IMR-90 (cell line): ENCODE measurements at regions not wholly inside any gene's neighbourhood (a gene's known extent, or its start where the extent isn't known, plus 50 kb on each side); places are given as distances from the start of the nearest gene placed in this dataset.

Source experiments
- ATAC-seq: fragments of 200-7000 bp; cut with Tn5 transposase; 2 replicates; pipeline ENCODE4 v1.9.1; 2020; ENCODE audit warnings: low read depth, mild to moderate bottlenecking, moderate library complexity
- BruUV-seq: library from RNA; stranded (reverse); fragments of 400-500 nt; replicated peaks from 2 replicates; lab custom pipeline; 2021; lab: Mats Ljungman, UMichigan
- CTCF ChIA-PET: fragments of 300-600 bp; formaldehyde crosslinking; extraction: SDS; loops from one replicate; lab custom pipeline; 2021; ENCODE audit warnings: antibody characterized with exemption; lab: Yijun Ruan, JAX
- POLR2A ChIA-PET: fragments of 300-600 bp; sonication (Branson Sonifier 250); formaldehyde crosslinking; loops from one replicate; lab custom pipeline; 2022; ENCODE audit warnings: antibody characterized with exemption; ENCODE audit not compliant: unreplicated experiment; lab: Charles Lee
- DNase-seq: peaks from one replicate; pipeline ENCODE4 v3.0.0; 2013
- H2AFZ ChIP-seq: replicated peaks from 2 replicates; pipeline ENCODE3; 2013; ENCODE audit warnings: low read length, mild to moderate bottlenecking; ENCODE audit not compliant: poor library complexity
- H2AK5ac ChIP-seq: 2 replicates; pipeline ENCODE4 v1.6.1; 2013; ENCODE audit warnings: low read depth, low read length, inconsistent platforms
- H2AK9ac ChIP-seq: replicated peaks from 2 replicates; pipeline ENCODE3; 2013; ENCODE audit warnings: mild to moderate bottlenecking, low read depth, low read length, moderate library complexity; ENCODE audit not compliant: poor library complexity
- H2BK120ac ChIP-seq: 2 replicates; pipeline ENCODE4 v1.6.1; 2013; ENCODE audit warnings: low read depth, low read length, inconsistent platforms
- H2BK15ac ChIP-seq: 3 replicates; pipeline ENCODE4 v1.6.1; 2013; ENCODE audit warnings: low read depth, low read length, inconsistent platforms
- H2BK20ac ChIP-seq: 2 replicates; pipeline ENCODE4 v1.6.1; 2013; ENCODE audit warnings: low read depth, mild to moderate bottlenecking, inconsistent platforms, low read length, moderate library complexity
- H2BK5ac ChIP-seq: 2 replicates; pipeline ENCODE4 v1.6.1; 2013; ENCODE audit warnings: mild to moderate bottlenecking, low read depth, low read length, inconsistent platforms; ENCODE audit not compliant: poor library complexity, severe bottlenecking
- H3K14ac ChIP-seq: replicated peaks from 2 replicates; pipeline ENCODE4 v1.6.1; 2013; ENCODE audit warnings: low read depth, low read length, inconsistent platforms
- H3K18ac ChIP-seq: 2 replicates; pipeline ENCODE4 v1.6.1; 2013; ENCODE audit warnings: low read depth, low read length, control low read depth
- H3K23ac ChIP-seq: 2 replicates; pipeline ENCODE4 v1.6.1; 2013; ENCODE audit warnings: low read depth, low read length, inconsistent platforms
- H3K27ac ChIP-seq: 2 replicates; pipeline ENCODE4 v1.5.1; 2013; ENCODE audit warnings: mild to moderate bottlenecking, control low read depth, low read length; ENCODE audit not compliant: insufficient read depth
- H3K27me3 ChIP-seq: 2 replicates; pipeline ENCODE4 v1.6.1; 2013; ENCODE audit warnings: low read length; ENCODE audit not compliant: control insufficient read depth, insufficient read depth
- H3K36me3 ChIP-seq: 2 replicates; pipeline ENCODE4 v1.6.1; 2013; ENCODE audit warnings: low read length, mixed read lengths; ENCODE audit not compliant: control insufficient read depth, insufficient read depth
- H3K4ac ChIP-seq: 2 replicates; pipeline ENCODE4 v1.6.1; 2013; ENCODE audit warnings: low read depth, low read length, inconsistent platforms
- H3K4me1 ChIP-seq: 2 replicates; pipeline ENCODE4 v1.6.1; 2013; ENCODE audit warnings: low read length, mixed read lengths; ENCODE audit not compliant: control insufficient read depth, insufficient read depth
- H3K4me2 ChIP-seq: 2 replicates; pipeline ENCODE4 v1.6.1; 2013; ENCODE audit warnings: low read depth, mild to moderate bottlenecking, control low read depth, low read length, moderate library complexity
- H3K4me3 ChIP-seq: 2 replicates; pipeline ENCODE4 v1.5.1; 2013; ENCODE audit warnings: low read depth, mild to moderate bottlenecking, control low read depth, low read length, moderate library complexity; ENCODE audit not compliant: insufficient read depth
- H3K56ac ChIP-seq: 2 replicates; pipeline ENCODE4 v1.6.1; 2013; ENCODE audit warnings: low read length, inconsistent platforms; ENCODE audit not compliant: insufficient read depth; ENCODE audit errors: extremely low read depth
- H3K79me1 ChIP-seq, 2 experiments: 2 replicates each; pipeline ENCODE4 v1.6.1; 2013; ENCODE audit warnings: low read length in 2 of 2, inconsistent platforms in 1 of 2, low read depth in 1 of 2
- H3K9ac ChIP-seq: 2 replicates; pipeline ENCODE4 v1.6.1; 2013; ENCODE audit warnings: low read depth, low read length, control low read depth
- H3K9me1 ChIP-seq: 2 replicates; pipeline ENCODE4 v1.6.1; 2013; ENCODE audit warnings: low read length, inconsistent platforms; ENCODE audit not compliant: insufficient read depth
- H3K9me3 ChIP-seq: 2 replicates; pipeline ENCODE4 v1.6.1; 2013; ENCODE audit warnings: low read length; ENCODE audit not compliant: control insufficient read depth, insufficient read depth
- H4K20me1 ChIP-seq: 2 replicates; pipeline ENCODE4 v1.6.1; 2013; ENCODE audit warnings: low read length, inconsistent platforms; ENCODE audit not compliant: insufficient read depth
- H4K5ac ChIP-seq: 2 replicates; pipeline ENCODE4 v1.6.1; 2013; ENCODE audit warnings: mild to moderate bottlenecking, low read depth, low read length, control low read depth
- H4K8ac ChIP-seq, 2 experiments: 2 replicates each; pipeline ENCODE4 v1.6.1; 2013; ENCODE audit warnings: low read depth in 2 of 2, low read length in 2 of 2, control low read depth in 1 of 2, inconsistent platforms in 1 of 2
- H4K91ac ChIP-seq: 2 replicates; pipeline ENCODE4 v1.6.1; 2013; ENCODE audit warnings: low read depth, low read length, inconsistent platforms; ENCODE audit not compliant: insufficient read depth
- CHD1 ChIP-seq: IDR thresholded peaks from 2 replicates; pipeline ENCODE4 v1.6.1; 2012; ENCODE audit warnings: low read depth, low read length, improper control_type of control experiment
- CTCF ChIP-seq: conservative IDR thresholded peaks from 2 replicates; pipeline ENCODE4 v1.5.1; 2012; ENCODE audit warnings: mild to moderate bottlenecking, low read depth, low read length, improper control_type of control experiment
- NFE2L2 ChIP-seq: fragments of 150-350 bp; IDR thresholded peaks from 2 replicates; pipeline ENCODE4 v1.6.1; 2016; ENCODE audit warnings: low read depth, mild to moderate bottlenecking, low read length
- RAD21 ChIP-seq: IDR thresholded peaks from 2 replicates; pipeline ENCODE4 v1.6.1; 2012; ENCODE audit warnings: low read length, improper control_type of control experiment
- SMC3 ChIP-seq: fragments of 150-350 bp; IDR thresholded peaks from 2 replicates; pipeline ENCODE4 v1.6.1; 2016; ENCODE audit warnings: low read depth, mild to moderate bottlenecking, antibody characterized with exemption, low read length, moderate library complexity
- WGBS, 2 experiments: methylation state at CpG; one replicate each; pipeline versions ENCODE4 v1.1.5 to v1.1.7; 2013; ENCODE audit warnings: missing lambda C conversion rate in 2 of 2; ENCODE audit not compliant: insufficient read length in 1 of 2; ENCODE audit errors: extremely low coverage in 2 of 2; 5-methylcytosine and 5-hydroxymethylcytosine counted together
- dilution Hi-C: fragments of 300-500 bp; cut with HindIII; formaldehyde crosslinking; loops from one replicate; pipeline ENCODE4 v1.14.3; 2018; ENCODE audit warnings: low sequenced_read_pairs; ENCODE audit not compliant: unreplicated experiment
- in situ Hi-C: fragments of 300-500 bp; cut with MboI; formaldehyde crosslinking; loops from 3 replicates; pipeline ENCODE4 v1.14.3; 2019; ENCODE audit warnings: low sequenced_read_pairs, inconsistent platforms, mixed read lengths
- intact Hi-C: fragments of 100-400 bp; cut with micrococcal nuclease; formaldehyde crosslinking; loops from 2 replicates; pipeline ENCODE4 v1.10.0; 2022
- TF ChIP-seq, protein P1 (sequence below): fragments of 150-350 bp; IDR thresholded peaks from 2 replicates; pipeline ENCODE4 v1.6.1; 2016; ENCODE audit warnings: low read depth, mild to moderate bottlenecking, low read length, moderate library complexity, borderline replicate concordance

GRCh38 chr1:90459570-90459969 is 257.5 kb downstream of the BARHL2 start:
- TF ChIP-seq CHD1: no peak
- no peak for TF ChIP-seq RAD21
- TF ChIP-seq, protein P1, sequence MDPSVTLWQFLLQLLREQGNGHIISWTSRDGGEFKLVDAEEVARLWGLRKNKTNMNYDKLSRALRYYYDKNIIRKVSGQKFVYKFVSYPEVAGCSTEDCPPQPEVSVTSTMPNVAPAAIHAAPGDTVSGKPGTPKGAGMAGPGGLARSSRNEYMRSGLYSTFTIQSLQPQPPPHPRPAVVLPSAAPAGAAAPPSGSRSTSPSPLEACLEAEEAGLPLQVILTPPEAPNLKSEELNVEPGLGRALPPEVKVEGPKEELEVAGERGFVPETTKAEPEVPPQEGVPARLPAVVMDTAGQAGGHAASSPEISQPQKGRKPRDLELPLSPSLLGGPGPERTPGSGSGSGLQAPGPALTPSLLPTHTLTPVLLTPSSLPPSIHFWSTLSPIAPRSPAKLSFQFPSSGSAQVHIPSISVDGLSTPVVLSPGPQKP: no peak
- no peak for TF ChIP-seq SMC3
- TF ChIP-seq CTCF: no peak
- no peak for TF ChIP-seq NFE2L2
- Histone ChIP-seq H2BK5ac (no peak overlapping the region), H4K91ac (no peak overlapping the region), H3K14ac (no peak overlapping the region), H2BK15ac (no peak overlapping the region), H2BK20ac (no peak overlapping the region), H4K8ac (no peak overlapping the region), H3K9me1 (no peaks in the 10 kb centered on the region), H3K4me1 (no peaks in the 10 kb centered on the region), H3K27me3 (no peaks in the 10 kb centered on the region), H3K18ac (no peak overlapping the region), H2AFZ (no peak overlapping the region), H3K4ac (no peak overlapping the region), H2BK120ac (no peak overlapping the region), H3K4me2 (no peak overlapping the region), H3K79me1 (no peaks in the 10 kb centered on the region), H3K56ac (no peak overlapping the region), H2AK5ac (no peak overlapping the region), H3K36me3 (no peaks in the 10 kb centered on the region), H3K9me3 (no peaks in the 10 kb centered on the region), H4K5ac (no peak overlapping the region), H4K20me1 (no peaks in the 10 kb centered on the region), H3K23ac (no peak overlapping the region), H3K27ac (no peak overlapping the region), H3K9ac (no peak overlapping the region), H3K4me3 (no peak overlapping the region), H2AK9ac (no peak overlapping the region)
- ChIA-PET CTCF (no interaction called here), POLR2A (no interaction called here)
- in situ Hi-C loops: no loop called here
- WGBS, 2 experiments: 60% methylated on average over 1 of the region's 2 CpGs; no CpG with 5 or more reads in 1 of the 2 experiments
- DNase-seq (no peak), ATAC-seq (no peak)
- dilution Hi-C loops: no loop called here
- intact Hi-C loops: no loop called here
- no TSS peak for BruUV-seq
